HCT116 (cell line): ENCODE measurements at regions not wholly inside any gene's neighbourhood (a gene's known extent, or its start where the extent isn't known, plus 50 kb on each side); places are given as distances from the start of the nearest gene placed in this dataset.

Experiments
- ATAC-seq: fragments of 200-7000 bp; cut with Tn5 transposase; 2 replicates; pipeline ENCODE4 v1.9.1; 2020; ENCODE audit warnings: mild to moderate bottlenecking, moderate library complexity
- BruUV-seq: library from RNA; stranded (reverse); fragments of 400-500 nt; replicated peaks from 2 replicates; lab custom pipeline; 2021; lab: Mats Ljungman, UMichigan
- CTCF ChIA-PET: fragments of 300-600 bp; sonication (Branson Sonifier 250); formaldehyde crosslinking; loops from one replicate; lab custom pipeline; 2021; ENCODE audit warnings: antibody characterized with exemption; lab: Charles Lee
- POLR2A ChIA-PET: fragments of 300-600, 350-600 bp; sonication (Branson Sonifier 250); formaldehyde crosslinking; loops from one replicate; lab custom pipeline; 2021; ENCODE audit warnings: antibody characterized with exemption; lab: Charles Lee
- RAD21 ChIA-PET, 2 experiments: fragments of 300-600 bp; sonication (Branson Sonifier 250); formaldehyde crosslinking; loops; one replicate each; lab custom pipeline; 2023; ENCODE audit warnings: low total read pairs in 2 of 2; ENCODE audit not compliant: uncharacterized antibody in 2 of 2, unreplicated experiment in 2 of 2, low non-redundant PET in 1 of 2; lab: Charles Lee
- DNase-seq: peaks from one replicate; pipeline ENCODE4 v3.0.0-alpha.2; 2010; ENCODE audit warnings: low read depth, low spot score
- H2AFZ ChIP-seq: fragments of 200-600 bp; shearing (Covaris generic), sonication (generic); 2 replicates; pipeline ENCODE4 v1.6.1; 2017; ENCODE audit warnings: low read depth, mixed run types, mixed read lengths, antibody characterized with exemption, low read length; ENCODE audit not compliant: poor library complexity, severe bottlenecking
- H3K27ac ChIP-seq: 2 replicates; pipeline ENCODE4 v1.5.1; 2012; ENCODE audit warnings: low read depth, low read length
- H3K27me3 ChIP-seq: fragments of 200-600 bp; sonication (generic); 2 replicates; pipeline ENCODE4 v1.6.1; 2016; ENCODE audit warnings: mixed run types, low read length, mixed read lengths; ENCODE audit not compliant: insufficient read depth
- H3K36me3 ChIP-seq, 2 experiments: fragments of 200-500 bp in 1 of 2; fragments of 200-600 bp in 1 of 2; sonication (Bioruptor generic) in 1 of 2; sonication (generic) in 1 of 2; 2 replicates each; pipeline versions ENCODE4 v1.5.1 to v1.6.1; 2014 to 2016; ENCODE audit warnings: low read length in 2 of 2, inconsistent platforms in 1 of 2, mixed read lengths in 1 of 2, mixed run types in 1 of 2; ENCODE audit not compliant: insufficient read depth in 2 of 2, control insufficient read depth in 1 of 2
- H3K4me1 ChIP-seq, 2 experiments: fragments of 200-600 bp in 1 of 2; sonication (generic) in 1 of 2; 2 replicates each; pipeline versions ENCODE4 v1.5.1 to v1.6.1; 2012 to 2017; ENCODE audit warnings: low read length in 2 of 2, inconsistent platforms in 1 of 2, mild to moderate bottlenecking in 1 of 2, mixed read lengths in 1 of 2, mixed run types in 1 of 2, moderate library complexity in 1 of 2; ENCODE audit not compliant: insufficient read depth in 2 of 2, control insufficient read depth in 1 of 2
- H3K4me2 ChIP-seq: fragments of 200-600 bp; sonication (generic); 2 replicates; pipeline ENCODE4 v1.6.1; 2017; ENCODE audit warnings: mixed run types, low read length, mixed read lengths
- H3K4me3 ChIP-seq, 2 experiments: fragments of 200-600 bp in 1 of 2; sonication (generic) in 1 of 2; replicated peaks in 1 of 2; 2 replicates each; pipeline ENCODE4 v1.5.1; 2011 to 2016; ENCODE audit warnings: low read length in 2 of 2, control low read depth in 1 of 2, low read depth in 1 of 2, mild to moderate bottlenecking in 1 of 2, mixed read lengths in 1 of 2, mixed run types in 1 of 2
- H3K79me2 ChIP-seq: fragments of 200-600 bp; sonication (generic); 2 replicates; pipeline ENCODE4 v1.6.1; 2017; ENCODE audit warnings: mild to moderate bottlenecking, mixed run types, low read length, moderate library complexity, mixed read lengths; ENCODE audit not compliant: insufficient read depth
- H3K9ac ChIP-seq: fragments of 200-600 bp; sonication (generic); 2 replicates; pipeline ENCODE4 v1.6.1; 2016; ENCODE audit warnings: low read length, mixed read lengths
- H3K9me2 ChIP-seq: fragments of 200-600 bp; sonication (generic), shearing (Covaris generic); 2 replicates; pipeline ENCODE4 v1.6.1; 2017; ENCODE audit warnings: mixed run types, mild to moderate bottlenecking, moderate library complexity; ENCODE audit not compliant: insufficient read depth
- H3K9me3 ChIP-seq, 2 experiments: fragments of 200-500 bp in 1 of 2; fragments of 200-600 bp in 1 of 2; sonication (Bioruptor generic) in 1 of 2; sonication (generic) in 1 of 2; 2 replicates each; pipeline ENCODE4 v1.6.1; 2014 to 2017; ENCODE audit warnings: low read length in 2 of 2, mixed read lengths in 2 of 2, inconsistent platforms in 1 of 2, low read depth in 1 of 2, mild to moderate bottlenecking in 1 of 2, mixed run types in 1 of 2, moderate library complexity in 1 of 2; ENCODE audit not compliant: control insufficient read depth in 1 of 2, insufficient read depth in 1 of 2
- H4K20me1 ChIP-seq: fragments of 200-600 bp; sonication (generic), shearing (Covaris generic); 2 replicates; pipeline ENCODE4 v1.6.1; 2017; ENCODE audit warnings: mixed run types, mild to moderate bottlenecking, moderate library complexity; ENCODE audit not compliant: insufficient read depth
- ATF3 ChIP-seq: IDR thresholded peaks from 2 replicates; pipeline ENCODE4 v1.6.1; 2012
- CBX3 ChIP-seq: IDR thresholded peaks from 2 replicates; pipeline ENCODE4 v1.6.1; 2012; ENCODE audit warnings: low read depth
- EGR1 ChIP-seq: IDR thresholded peaks from 2 replicates; pipeline ENCODE4 v1.6.1; 2012; ENCODE audit warnings: low read depth
- ELF1 ChIP-seq: IDR thresholded peaks from 2 replicates; pipeline ENCODE4 v1.6.1; 2012; ENCODE audit warnings: low read depth, borderline replicate concordance
- EZH2 ChIP-seq: fragments of 200-600 bp; sonication (generic); IDR thresholded peaks from 2 replicates; pipeline ENCODE4 v1.6.1; 2017; ENCODE audit warnings: antibody characterized with exemption, mixed run types
- EZH2phosphoT487 ChIP-seq: fragments of 200-600 bp; IDR thresholded peaks from 2 replicates; pipeline ENCODE4 v1.6.1; 2018; ENCODE audit warnings: antibody characterized with exemption, borderline replicate concordance
- FOSL1 ChIP-seq: IDR thresholded peaks from 2 replicates; pipeline ENCODE4 v1.6.1; 2012; ENCODE audit warnings: low read depth
- JUND ChIP-seq: IDR thresholded peaks from 2 replicates; pipeline ENCODE4 v1.6.1; 2012
- MAX ChIP-seq: IDR thresholded peaks from 2 replicates; pipeline ENCODE4 v1.6.1; 2012
- POLR2A ChIP-seq: IDR thresholded peaks from 2 replicates; pipeline ENCODE4 v1.7.0; 2011; ENCODE audit warnings: borderline replicate concordance; ENCODE audit not compliant: insufficient read depth, insufficient read length; ENCODE audit errors: extremely low read depth
- POLR2AphosphoS5 ChIP-seq: IDR thresholded peaks from 2 replicates; pipeline ENCODE4 v1.6.1; 2011; ENCODE audit warnings: mild to moderate bottlenecking, low read depth, low read length, moderate library complexity
- REST ChIP-seq: IDR thresholded peaks from 2 replicates; pipeline ENCODE4 v1.6.1; 2012; ENCODE audit warnings: low read depth
- ZFX ChIP-seq: fragments of 450-650 bp; IDR thresholded peaks from 2 replicates; pipeline ENCODE4 v1.6.1; 2017
- ZNF274 ChIP-seq: fragments of 200-500 bp; sonication (Bioruptor generic); IDR thresholded peaks from 2 replicates; pipeline ENCODE4 v1.6.1; 2014; ENCODE audit warnings: mild to moderate bottlenecking, low read depth, low read length, inconsistent platforms
- intact Hi-C: fragments of 100-400 bp; cut with micrococcal nuclease; formaldehyde crosslinking; loops from 2 replicates; pipeline ENCODE4 v1.10.0; 2022

GRCh38 chr12:124702736-124703135 lies 135.3 kb upstream of the NCOR2 start:
- H3K27me3 ChIP-seq = no peaks in the 10 kb centered on the region; the same call in 1 of the 2 replicates
- RAD21 ChIA-PET = no interaction called here
- no peak overlapping the region for H3K9ac ChIP-seq
- H3K36me3 ChIP-seq = no peaks in the 10 kb centered on the region
- CTCF ChIA-PET = no interaction called here
- DNase-seq (no peak), ATAC-seq (no peak)
- no peaks in the 10 kb centered on the region for H3K9me2 ChIP-seq
- intact Hi-C loops = no loop called here
- no peak overlapping the region for H2AFZ ChIP-seq
- H3K4me1 ChIP-seq = peaks cover 0 to 6% of the 10 kb centered on the region in 2 experiments; a peak in 1 of 4 replicates
- POLR2A ChIA-PET = no interaction called here
- no peak overlapping the region for H3K4me2 ChIP-seq
- H4K20me1 ChIP-seq = no peaks in the 10 kb centered on the region
- H3K4me3 ChIP-seq = no peak overlapping the region
- H3K27ac ChIP-seq = no peak overlapping the region
- no peaks in the 10 kb centered on the region for H3K79me2 ChIP-seq
- no peak for TF ChIP-seq EGR1
- TF ChIP-seq ELF1 = no peak
- no peak for TF ChIP-seq EZH2phosphoT487
- TF ChIP-seq CBX3 = no peak
- TF ChIP-seq ZFX = no peak
- no peak for TF ChIP-seq ATF3
- no peak for TF ChIP-seq REST
- no peak for TF ChIP-seq EZH2
- TF ChIP-seq POLR2A = no peak
- TF ChIP-seq MAX = no peak
- TF ChIP-seq JUND = no peak
- no peak for TF ChIP-seq POLR2AphosphoS5
- no peak for TF ChIP-seq ZNF274
- TF ChIP-seq FOSL1 = no peak
- no TSS peak for BruUV-seq
- H3K9me3 ChIP-seq = no peaks in the 10 kb centered on the region; a peak in 1 of 4 replicates
